Prostate gland (tissue), 2 donors: ENCODE measurements at regions not wholly inside any gene's neighbourhood (a gene's known extent, or its start where the extent isn't known, plus 50 kb on each side); places are given as distances from the start of the nearest gene placed in this dataset.

ENCODE experiments used
- DNase-seq: peaks from one replicate; pipeline ENCODE4 v3.0.0-alpha.2; 2019; ENCODE audit warnings: low spot score
- H3K27ac ChIP-seq, 2 donors: fragments of 200-600 bp; sonication (generic); 2 replicates each; pipeline ENCODE4 v1.5.1; 2017 to 2019
- H3K27me3 ChIP-seq: fragments of 200-600 bp; sonication (generic); replicated peaks from 2 replicates; pipeline ENCODE4 v1.5.1; 2019; ENCODE audit not compliant: insufficient read depth
- H3K36me3 ChIP-seq, 2 donors: fragments of 200-600 bp; sonication (generic); 1 replicate in 1 of 2; 2 replicates in 1 of 2; pipeline versions ENCODE4 v1.5.1 to v1.8.1; 2017 to 2019
- H3K4me1 ChIP-seq: fragments of 200-600 bp; sonication (generic); replicated peaks from 2 replicates; pipeline ENCODE4 v1.5.1; 2019
- H3K4me3 ChIP-seq, 2 donors: fragments of 200-600 bp; sonication (generic); 2 replicates each; pipeline ENCODE4 v1.5.1; 2017 to 2019
- H3K9me3 ChIP-seq: fragments of 200-600 bp; sonication (generic); 2 replicates; pipeline ENCODE4 v1.5.1; 2017
- CTCF ChIP-seq, 4 experiments: fragments of 200-600 bp in 2 of 4; fragments of 450-650 bp in 2 of 4; sonication (generic) in 2 of 4; IDR thresholded peaks; 1 replicate in 3 of 4; 2 replicates in 1 of 4; pipeline ENCODE4 v1.5.1; 2016 to 2019; ENCODE audit warnings: antibody characterized with exemption in 4 of 4, mild to moderate bottlenecking in 2 of 4, moderate library complexity in 2 of 4
- POLR2A ChIP-seq: fragments of 450-650 bp; IDR thresholded peaks from one replicate; pipeline ENCODE4 v1.6.1; 2016; ENCODE audit warnings: antibody characterized with exemption, mild to moderate bottlenecking
- POLR2AphosphoS5 ChIP-seq: sonication (generic); formaldehyde crosslinking; IDR thresholded peaks from one replicate; pipeline ENCODE4 v1.6.1; 2017; ENCODE audit warnings: antibody characterized with exemption
- WGBS: methylation state at CpG from one replicate; pipeline ENCODE4 v1.1.5; 2018; 5-methylcytosine and 5-hydroxymethylcytosine counted together
- intact Hi-C: fragments of 100-400 bp; cut with DNase I; formaldehyde crosslinking; loops from one replicate; pipeline ENCODE4 v1.14.2; 2022

DNA sequence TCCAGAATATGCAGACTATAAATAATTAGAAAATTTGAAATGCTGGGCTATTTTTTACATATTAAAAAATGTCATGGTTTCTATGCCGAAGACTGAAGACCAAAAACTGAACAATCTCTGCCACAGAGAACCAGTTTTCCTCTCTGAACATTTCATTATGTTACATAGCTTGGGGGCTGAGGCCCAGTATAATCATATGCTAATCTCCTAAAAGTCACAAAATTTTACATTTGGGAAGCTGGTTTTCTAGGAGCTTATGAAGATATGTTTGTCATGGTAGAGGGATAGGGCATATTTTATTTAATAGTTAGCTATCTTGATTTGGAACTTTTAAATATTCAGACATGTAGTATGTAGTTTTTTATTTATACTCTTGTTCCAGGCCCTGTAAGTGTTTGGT is 167.8 kb downstream of the GPAT3 start:
- intact Hi-C loops, result no loop called here
- no peaks in the 10 kb centered on the region for H3K4me1 ChIP-seq
- H3K27ac ChIP-seq, result no peak overlapping the region
- 94% methylated on average over 1 of the region's 1 CpG for WGBS
- H3K27me3 ChIP-seq, result no peaks in the 10 kb centered on the region
- TF ChIP-seq POLR2AphosphoS5 (no peak), CTCF (IDR thresholded peaks at IDR 0.05) (no peak), POLR2A (no peak)
- no peak overlapping the region for H3K4me3 ChIP-seq
- no peaks in the 10 kb centered on the region for H3K9me3 ChIP-seq
- no peaks in the 10 kb centered on the region for H3K36me3 ChIP-seq
- DNase-seq, result no peak

GRCh38 chr4:83701041-83701440 is 165.1 kb downstream of the GPAT3 start:
- TF ChIP-seq CTCF (IDR thresholded peaks at IDR 0.05) (no peak), POLR2A (no peak), POLR2AphosphoS5 (no peak)
- WGBS, result 87% methylated on average over 1 of the region's 1 CpG
- H3K27me3 ChIP-seq, result no peaks in the 10 kb centered on the region

GRCh38 chr4:83699358-83699757 is 163.4 kb downstream of the GPAT3 start:
- intact Hi-C loops, result no loop called here
- WGBS, result 70% methylated on average over 1 of the region's 1 CpG
- Histone ChIP-seq H3K36me3 (no peaks in the 10 kb centered on the region), H3K9me3 (no peaks in the 10 kb centered on the region), H3K27me3 (no peaks in the 10 kb centered on the region), H3K4me1 (no peaks in the 10 kb centered on the region), H3K4me3 (no peak overlapping the region), H3K27ac (no peak overlapping the region)
- no peak for TF ChIP-seq POLR2AphosphoS5
- no peak for TF ChIP-seq POLR2A
- TF ChIP-seq CTCF (IDR thresholded peaks at IDR 0.05), result no peak
- DNase-seq, result no peak

More at GRCh38 chr4:83701041-83701440, 165.1 kb downstream of the GPAT3 start:
- Histone ChIP-seq H3K4me3 (no peak overlapping the region), H3K36me3 (no peaks in the 10 kb centered on the region), H3K4me1 (no peaks in the 10 kb centered on the region), H3K9me3 (no peaks in the 10 kb centered on the region), H3K27ac (no peak overlapping the region)
- DNase-seq, result no peak
- intact Hi-C loops, result no loop called here

DNA sequence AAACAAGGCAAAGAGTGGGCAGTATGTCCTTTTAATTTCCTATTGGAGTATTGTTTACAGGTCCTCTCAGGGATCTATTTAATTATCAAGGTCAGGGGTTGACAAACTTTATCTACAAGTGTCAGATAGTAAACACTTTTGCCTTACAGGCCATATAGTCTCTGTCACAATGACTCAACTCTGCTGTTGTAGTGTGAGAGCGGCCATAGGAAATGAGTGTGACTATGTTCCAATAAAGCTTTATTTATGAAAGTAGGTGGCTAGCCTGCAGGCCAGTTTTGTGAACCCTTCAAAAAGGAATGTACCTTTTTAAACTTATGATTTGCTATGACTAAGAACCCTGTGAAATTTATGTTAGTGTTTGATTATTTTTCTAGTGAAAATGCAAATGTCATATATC is 156.1 kb downstream of the GPAT3 start:
- Histone ChIP-seq H3K27me3 (no peaks in the 10 kb centered on the region), H3K9me3 (no peaks in the 10 kb centered on the region), H3K4me3 (no peak overlapping the region), H3K27ac (no peak overlapping the region), H3K36me3 (no peaks in the 10 kb centered on the region), H3K4me1 (no peaks in the 10 kb centered on the region)
- 97% methylated on average over 1 of the region's 1 CpG for WGBS
- intact Hi-C loops, result no loop called here
- no peak for DNase-seq
- TF ChIP-seq POLR2AphosphoS5, result no peak
- TF ChIP-seq POLR2A, result no peak
- TF ChIP-seq CTCF (IDR thresholded peaks at IDR 0.05), result no peak

DNA sequence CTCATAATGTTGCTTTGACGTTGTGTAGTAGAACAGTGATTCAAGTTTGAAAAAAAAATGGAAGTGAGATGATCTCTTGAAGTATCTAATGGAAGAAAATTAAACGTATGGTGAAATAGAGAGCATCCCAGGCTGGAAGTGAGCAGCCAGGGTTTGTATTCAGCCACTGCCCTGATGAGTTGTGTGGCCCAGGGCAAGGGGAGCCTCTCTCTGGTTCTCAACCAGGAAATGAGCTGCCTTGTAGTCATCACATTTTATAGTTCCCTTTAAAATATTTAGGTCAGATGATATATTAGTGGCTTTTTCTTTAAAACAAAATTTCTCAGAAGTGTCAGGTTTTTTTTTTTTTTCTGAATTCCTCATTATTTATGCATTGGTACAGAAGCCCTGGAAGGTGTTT is 150.3 kb downstream of the GPAT3 start:
- intact Hi-C loops, result no loop called here
- 61% methylated on average over 2 of the region's 2 CpGs for WGBS
- no peak for DNase-seq

More for the DNA sequence above, 150.3 kb downstream of the GPAT3 start:
- no peaks in the 10 kb centered on the region for H3K4me1 ChIP-seq
- no peak for TF ChIP-seq POLR2AphosphoS5
- TF ChIP-seq CTCF (IDR thresholded peaks at IDR 0.05), result no peak
- no peak for TF ChIP-seq POLR2A
- no peaks in the 10 kb centered on the region for H3K9me3 ChIP-seq
- no peaks in the 10 kb centered on the region for H3K36me3 ChIP-seq
- no peak overlapping the region for H3K27ac ChIP-seq
- peaks cover 2% of the 10 kb centered on the region for H3K27me3 ChIP-seq
- no peak overlapping the region for H3K4me3 ChIP-seq
